Non-pigmented ciliary epithelial cell (primary cell): ENCODE measurements at regions not wholly inside any gene's neighbourhood (a gene's known extent, or its start where the extent isn't known, plus 50 kb on each side); places are given as distances from the start of the nearest gene placed in this dataset.

Experiments used
- DNase-seq: peaks from one replicate; pipeline ENCODE4 v3.0.0-alpha.2; 2010; ENCODE audit warnings: low read depth

- DNase-seq: peak; percentile 74
Observed at GRCh38 chr1:226816576-226816975, 53.8 kb upstream of the PSEN2 start.

- DNase-seq: peak; percentile 62
Observed at GRCh38 chr1:226814751-226815537, 55.5 kb upstream of the PSEN2 start.

- DNase-seq: no peak
Observed at GRCh38 chr1:226813671-226814591, 56.5 kb upstream of the PSEN2 start.

- no peak for DNase-seq
Observed at GRCh38 chr1:226810681-226811080, 59.7 kb upstream of the PSEN2 start.

- DNase-seq: no peak
Observed at GRCh38 chr1:226809785-226810571, 60.4 kb upstream of the PSEN2 start.

GRCh38 chr1:226808501-226808900 lies 61.9 kb upstream of the PSEN2 start:
- DNase-seq: no peak

GRCh38 chr1:226806988-226807387 lies 63.4 kb upstream of the PSEN2 start:
- DNase-seq: no peak

GRCh38 chr1:226804907-226805759 lies 65.3 kb upstream of the PSEN2 start:
- no peak for DNase-seq

- no peak for DNase-seq
Observed at GRCh38 chr1:226800763-226801380, 61.8 kb upstream of the ITPKB start.

GRCh38 chr1:226799634-226800281 lies 60.7 kb upstream of the ITPKB start:
- DNase-seq: no peak

GRCh38 chr1:226798427-226799411 lies 59.6 kb upstream of the ITPKB start:
- DNase-seq: no peak

- no peak for DNase-seq
Observed at GRCh38 chr1:226797151-226797550, 58.1 kb upstream of the ITPKB start.

- no peak for DNase-seq
Observed at GRCh38 chr1:226793620-226794276, 54.7 kb upstream of the ITPKB start.

GRCh38 chr1:226792368-226792767 lies 53.3 kb upstream of the ITPKB start:
- no peak for DNase-seq

- DNase-seq: no peak
Observed at GRCh38 chr1:226790545-226791181, 51.6 kb upstream of the ITPKB start.

GRCh38 chr1:226788965-226789364 lies 49.9 kb upstream of the ITPKB start:
- no peak for DNase-seq
